HuH-7.5 (cell line): ENCODE measurements at regions not wholly inside any gene's neighbourhood (a gene's known extent, or its start where the extent isn't known, plus 50 kb on each side); places are given as distances from the start of the nearest gene placed in this dataset.
"Not testable (repeated sequence)": the region's sequence is repeated elsewhere in the genome, so short reads cannot be mapped to it uniquely, and the experiment has no call there.

Source experiments
- DNase-seq: peaks from one replicate; pipeline ENCODE4 v3.0.0; 2011; ENCODE audit warnings: low spot score

- no peak for DNase-seq
Observed at GRCh38 chr2:183630964-183631363, 506.7 kb downstream of the NUP35 start.

GRCh38 chr2:183656121-183656520 is 531.9 kb downstream of the NUP35 start:
- no peak for DNase-seq

GRCh38 chr2:183665425-183665824 is 541.2 kb downstream of the NUP35 start:
- DNase-seq: no peak

GRCh38 chr2:183666031-183666430 is 541.8 kb downstream of the NUP35 start:
- no peak for DNase-seq

GRCh38 chr2:183671233-183671632 is 547.0 kb downstream of the NUP35 start:
- DNase-seq: no peak

- no peak for DNase-seq
Observed at GRCh38 chr2:183678908-183679307, 554.7 kb downstream of the NUP35 start.

- no peak for DNase-seq
Observed at GRCh38 chr2:183680573-183680972, 556.3 kb downstream of the NUP35 start.

- no peak for DNase-seq
Observed at GRCh38 chr2:183684686-183685085, 560.4 kb downstream of the NUP35 start.

GRCh38 chr2:183696028-183696427 is 571.8 kb downstream of the NUP35 start:
- no peak for DNase-seq

- DNase-seq: no peak
Observed at GRCh38 chr2:183709829-183710228, 585.6 kb downstream of the NUP35 start.

GRCh38 chr2:183718246-183718645 is 594.0 kb downstream of the NUP35 start:
- no peak for DNase-seq

- no peak for DNase-seq
Observed at GRCh38 chr2:183723278-183723677, 599.0 kb downstream of the NUP35 start.

GRCh38 chr2:183729380-183729779 is 605.1 kb downstream of the NUP35 start:
- no peak for DNase-seq

- DNase-seq: no peak
Observed at GRCh38 chr2:183740241-183740640, 616.0 kb downstream of the NUP35 start.

GRCh38 chr2:183752571-183752970 is 628.3 kb downstream of the NUP35 start:
- DNase-seq: no peak

GRCh38 chr2:183759033-183759432 is 634.8 kb downstream of the NUP35 start:
- DNase-seq: no peak

- DNase-seq: no peak
Observed at GRCh38 chr2:183773775-183774174, 649.5 kb downstream of the NUP35 start.

- DNase-seq: no peak
Observed at GRCh38 chr2:183780072-183780471, 655.8 kb downstream of the NUP35 start.

- DNase-seq: no peak
Observed at GRCh38 chr2:183782436-183782835, 658.2 kb downstream of the NUP35 start.

- not testable (repeated sequence) for DNase-seq
Observed at GRCh38 chr2:183788796-183789195, 664.6 kb downstream of the NUP35 start.

GRCh38 chr2:183792165-183792924 is 668.1 kb downstream of the NUP35 start:
- not testable (repeated sequence) for DNase-seq

- DNase-seq: no peak
Observed at GRCh38 chr2:183798535-183798934, 674.3 kb downstream of the NUP35 start.

GRCh38 chr2:183799761-183800160 is 675.5 kb downstream of the NUP35 start:
- DNase-seq: no peak

- DNase-seq: no peak
Observed at GRCh38 chr2:183803596-183803995, 679.4 kb downstream of the NUP35 start.
